H9 (cell line): ENCODE measurements at regions not wholly inside any gene's neighbourhood (a gene's known extent, or its start where the extent isn't known, plus 50 kb on each side); places are given as distances from the start of the nearest gene placed in this dataset.

ENCODE experiments used
- DNase-seq: peaks from one replicate; pipeline ENCODE4 v3.0.0-alpha.2; 2017
- H2AFZ ChIP-seq: one replicate; pipeline ENCODE4 v1.6.1; 2013; ENCODE audit warnings: mild to moderate bottlenecking, low read length, control low read depth, moderate library complexity
- H2AK5ac ChIP-seq: 2 replicates; pipeline ENCODE4 v1.6.1; 2013; ENCODE audit warnings: low read length, control low read depth, mixed read lengths; ENCODE audit not compliant: insufficient read length
- H2BK120ac ChIP-seq: one replicate; pipeline ENCODE4 v1.6.1; 2013; ENCODE audit warnings: low read depth, mild to moderate bottlenecking, low read length, control low read depth, inconsistent platforms; ENCODE audit not compliant: poor library complexity, severe bottlenecking
- H2BK12ac ChIP-seq: 2 replicates; pipeline ENCODE4 v1.6.1; 2013; ENCODE audit warnings: low read length, control low read depth, mixed read lengths, low read depth; ENCODE audit not compliant: insufficient read length
- H2BK15ac ChIP-seq: 2 replicates; pipeline ENCODE4 v1.6.1; 2013; ENCODE audit warnings: low read depth, low read length, control low read depth
- H2BK20ac ChIP-seq: one replicate; pipeline ENCODE4 v1.6.1; 2013; ENCODE audit warnings: low read depth, mild to moderate bottlenecking, low read length, control low read depth, inconsistent platforms; ENCODE audit not compliant: poor library complexity, severe bottlenecking
- H2BK5ac ChIP-seq: 2 replicates; pipeline ENCODE4 v1.6.1; 2013; ENCODE audit warnings: low read length, control low read depth, mixed read lengths; ENCODE audit not compliant: insufficient read length
- H3K14ac ChIP-seq: 2 replicates; pipeline ENCODE4 v1.6.1; 2013; ENCODE audit warnings: low read length, control low read depth; ENCODE audit not compliant: insufficient read depth
- H3K18ac ChIP-seq: 2 replicates; pipeline ENCODE4 v1.6.1; 2013; ENCODE audit warnings: low read depth, mild to moderate bottlenecking, mixed read lengths, low read length, control low read depth; ENCODE audit not compliant: insufficient read length
- H3K23ac ChIP-seq: 2 replicates; pipeline ENCODE4 v1.6.1; 2013; ENCODE audit warnings: low read length, control low read depth, mixed read lengths, low read depth; ENCODE audit not compliant: insufficient read length
- H3K23me2 ChIP-seq: 2 replicates; pipeline ENCODE4 v1.6.1; 2013; ENCODE audit warnings: low read depth, mild to moderate bottlenecking, mixed read lengths, low read length, control low read depth; ENCODE audit not compliant: insufficient read length, poor library complexity, severe bottlenecking
- H3K27ac ChIP-seq: 2 replicates; pipeline ENCODE4 v1.5.1; 2013; ENCODE audit warnings: low read length, control low read depth, mixed read lengths, low read depth; ENCODE audit not compliant: insufficient read length
- H3K27me3 ChIP-seq: 2 replicates; pipeline ENCODE4 v1.6.1; 2013; ENCODE audit warnings: low read length, control low read depth, inconsistent platforms; ENCODE audit not compliant: insufficient read depth
- H3K4ac ChIP-seq: 2 replicates; pipeline ENCODE4 v1.6.1; 2013; ENCODE audit warnings: low read depth, mild to moderate bottlenecking, control low read depth, inconsistent platforms, low read length, moderate library complexity
- H3K4me1 ChIP-seq: 2 replicates; pipeline ENCODE4 v1.6.1; 2013; ENCODE audit warnings: low read length, control low read depth, inconsistent platforms; ENCODE audit not compliant: insufficient read depth
- H3K4me2 ChIP-seq: 2 replicates; pipeline ENCODE4 v1.6.1; 2013; ENCODE audit warnings: low read length, control low read depth, mixed read lengths; ENCODE audit not compliant: insufficient read length, insufficient read depth
- H3K56ac ChIP-seq: 2 replicates; pipeline ENCODE4 v1.6.1; 2013; ENCODE audit warnings: low read depth, mild to moderate bottlenecking, mixed read lengths, low read length, control low read depth; ENCODE audit not compliant: insufficient read length
- H3K79me1 ChIP-seq: 2 replicates; pipeline ENCODE4 v1.6.1; 2013; ENCODE audit warnings: low read depth, mild to moderate bottlenecking, moderate library complexity, low read length, control low read depth, inconsistent platforms; ENCODE audit not compliant: insufficient read depth, poor library complexity, severe bottlenecking
- H3K79me2 ChIP-seq: 2 replicates; pipeline ENCODE4 v1.6.1; 2013; ENCODE audit warnings: low read length, control low read depth, inconsistent platforms; ENCODE audit not compliant: insufficient read depth
- H3K9ac ChIP-seq: 2 replicates; pipeline ENCODE4 v1.6.1; 2013; ENCODE audit warnings: low read length, control low read depth, mixed read lengths; ENCODE audit not compliant: insufficient read length; ENCODE audit errors: extremely low read depth
- H3K9me3 ChIP-seq: one replicate; pipeline ENCODE4 v1.6.1; 2013; ENCODE audit warnings: low read depth, low read length, inconsistent platforms; ENCODE audit not compliant: control insufficient read depth
- H3T11ph ChIP-seq: one replicate; pipeline ENCODE4 v1.6.1; 2013; ENCODE audit warnings: mild to moderate bottlenecking, low read length, control low read depth, inconsistent platforms
- H4K20me1 ChIP-seq: one replicate; pipeline ENCODE4 v1.6.1; 2013; ENCODE audit not compliant: control insufficient read depth, insufficient read length, insufficient read depth
- H4K5ac ChIP-seq: 2 replicates; pipeline ENCODE4 v1.6.1; 2013; ENCODE audit warnings: low read depth, mild to moderate bottlenecking, mixed read lengths, low read length, control low read depth; ENCODE audit not compliant: insufficient read length
- H4K8ac ChIP-seq: replicated peaks from 2 replicates; pipeline ENCODE4 v1.6.1; 2013; ENCODE audit warnings: low read length, control low read depth, mixed read lengths, low read depth; ENCODE audit not compliant: insufficient read length
- H4K91ac ChIP-seq: 2 replicates; pipeline ENCODE4 v1.6.1; 2013; ENCODE audit warnings: low read depth, mild to moderate bottlenecking, moderate library complexity, mixed read lengths, low read length, control low read depth; ENCODE audit not compliant: insufficient read length
- H3K27ac Mint-ChIP-seq, 3 experiments: 2 replicates in 2 of 3; 3 replicates in 1 of 3; pipeline ENCODE4 v1.8.0; 2020 to 2021; ENCODE audit warnings: mixed read lengths in 3 of 3, mild to moderate bottlenecking in 1 of 3, moderate library complexity in 1 of 3
- H3K27me3 Mint-ChIP-seq: 2 replicates; pipeline ENCODE4 v1.8.0; 2021; ENCODE audit warnings: low read depth, mild to moderate bottlenecking, moderate library complexity, mixed read lengths
- H3K36me3 Mint-ChIP-seq, 3 experiments: 2 replicates in 2 of 3; 3 replicates in 1 of 3; pipeline ENCODE4 v1.8.0; 2020 to 2021; ENCODE audit warnings: low read depth in 3 of 3, mixed read lengths in 3 of 3; ENCODE audit not compliant: insufficient read depth in 1 of 3
- H3K4me1 Mint-ChIP-seq, 2 experiments: 2 replicates each; pipeline ENCODE4 v1.8.0; 2020; ENCODE audit warnings: mixed read lengths in 2 of 2
- H3K4me3 Mint-ChIP-seq, 2 experiments: 2 replicates in 1 of 2; 3 replicates in 1 of 2; pipeline ENCODE4 v1.8.0; 2020 to 2021; ENCODE audit warnings: mild to moderate bottlenecking in 2 of 2, mixed read lengths in 2 of 2, moderate library complexity in 1 of 2
- H3K9me3 Mint-ChIP-seq, 2 experiments: 2 replicates in 1 of 2; 3 replicates in 1 of 2; pipeline ENCODE4 v1.8.0; 2020; ENCODE audit warnings: mild to moderate bottlenecking in 2 of 2, mixed read lengths in 2 of 2, moderate library complexity in 1 of 2
- CTCF ChIP-seq: fragments of 200-600 bp; sonication (generic); conservative IDR thresholded peaks from 3 replicates; pipeline ENCODE4 v1.8.0; 2021; ENCODE audit warnings: antibody characterized with exemption, mild to moderate bottlenecking
- whole genome bisulfite sequencing: extraction: QIAGEN DNeasy Blood & Tissue Kit; methylation state at CpG from one replicate; pipeline ENCODE4 v1.1.7; 2013; ENCODE audit warnings: missing lambda C conversion rate, low lambda C conversion rate, mixed read lengths; ENCODE audit not compliant: insufficient read length; ENCODE audit errors: extremely low coverage; 5-methylcytosine and 5-hydroxymethylcytosine counted together

- no CpG with 5 or more reads among the region's 3 CpGs for WGBS
- Mint-ChIP-seq H3K4me3 (no peak overlapping the region), H3K27me3 (no peaks in the 10 kb centered on the region), H3K27ac (no peak overlapping the region), H3K4me1 (peaks cover 4% of the 10 kb centered on the region in 2 experiments; a peak in 3 of 4 replicates), H3K36me3 (no peaks in the 10 kb centered on the region; a peak in 1 of 7 replicates), H3K9me3 (peaks cover 0 to 5% of the 10 kb centered on the region in 2 experiments; a peak in 2 of 5 replicates)
- H2BK20ac ChIP-seq, result no peak overlapping the region
- no peak overlapping the region for H3K18ac ChIP-seq
- no peak overlapping the region for H2BK12ac ChIP-seq
- no peak overlapping the region for H2AFZ ChIP-seq
- no peak overlapping the region for H3T11ph ChIP-seq
- no peaks in the 10 kb centered on the region for H3K9me3 ChIP-seq
- no peak overlapping the region for H2AK5ac ChIP-seq
- H3K4ac ChIP-seq, result no peak overlapping the region
- no peak for TF ChIP-seq CTCF
- H4K5ac ChIP-seq, result no peak overlapping the region
- no peak overlapping the region for H3K14ac ChIP-seq
- no peak overlapping the region for H2BK15ac ChIP-seq
- H2BK5ac ChIP-seq, result no peak overlapping the region
- no peaks in the 10 kb centered on the region for H4K20me1 ChIP-seq
- H3K23me2 ChIP-seq, result no peaks in the 10 kb centered on the region
- no peaks in the 10 kb centered on the region for H3K27me3 ChIP-seq
- no peak overlapping the region for H3K23ac ChIP-seq
- H3K9ac ChIP-seq, result no peak overlapping the region
- no peak overlapping the region for H3K4me2 ChIP-seq
- DNase-seq, result no peak
- H4K91ac ChIP-seq, result no peak overlapping the region
- no peak overlapping the region for H2BK120ac ChIP-seq
- H3K56ac ChIP-seq, result no peak overlapping the region
- H3K79me1 ChIP-seq, result no peaks in the 10 kb centered on the region
- no peak overlapping the region for H3K27ac ChIP-seq
- H3K4me1 ChIP-seq, result no peaks in the 10 kb centered on the region
- no peak overlapping the region for H4K8ac ChIP-seq
- H3K79me2 ChIP-seq, result no peaks in the 10 kb centered on the region
These were observed 1047.8 kb upstream of the FAM98A start for GRCh38 chr2:34646901-34647300.
